Ishikawa (cell line): ENCODE measurements at regions not wholly inside any gene's neighbourhood (a gene's known extent, or its start where the extent isn't known, plus 50 kb on each side); places are given as distances from the start of the nearest gene placed in this dataset.

Source experiments
- CEBPB ChIP-seq: IDR thresholded peaks from 2 replicates; pipeline ENCODE4 v1.6.1; 2012
- CREB1 ChIP-seq: IDR thresholded peaks from 2 replicates; pipeline ENCODE4 v1.6.1; 2012; ENCODE audit warnings: low read depth
- EGR1 ChIP-seq: IDR thresholded peaks from 2 replicates; pipeline ENCODE4 v1.6.1; 2012
- EP300 ChIP-seq: IDR thresholded peaks from 2 replicates; pipeline ENCODE4 v1.6.1; 2012; ENCODE audit warnings: borderline replicate concordance
- FOXM1 ChIP-seq: IDR thresholded peaks from 2 replicates; pipeline ENCODE4 v1.6.1; 2012; ENCODE audit warnings: low read depth, borderline replicate concordance
- MAX ChIP-seq: IDR thresholded peaks from 2 replicates; pipeline ENCODE4 v1.6.1; 2012
- NFIC ChIP-seq: IDR thresholded peaks from 2 replicates; pipeline ENCODE4 v1.6.1; 2012
- RAD21 ChIP-seq: IDR thresholded peaks from 2 replicates; pipeline ENCODE4 v1.6.1; 2012; ENCODE audit warnings: low read depth
- REST ChIP-seq: IDR thresholded peaks from 2 replicates; pipeline ENCODE4 v1.6.1; 2012; ENCODE audit warnings: low read depth, mild to moderate bottlenecking
- TAF1 ChIP-seq: IDR thresholded peaks from 2 replicates; pipeline ENCODE4 v1.6.1; 2012; ENCODE audit warnings: low read depth, mild to moderate bottlenecking
- TCF12 ChIP-seq: IDR thresholded peaks from 2 replicates; pipeline ENCODE4 v1.6.1; 2012; ENCODE audit warnings: low read depth
- TEAD4 ChIP-seq: IDR thresholded peaks from 2 replicates; pipeline ENCODE4 v1.6.1; 2012
- USF1 ChIP-seq: IDR thresholded peaks from 2 replicates; pipeline ENCODE4 v1.6.1; 2012
- YY1 ChIP-seq: IDR thresholded peaks from 2 replicates; pipeline ENCODE4 v1.6.1; 2012; ENCODE audit warnings: low read depth
- ZBTB7A ChIP-seq: IDR thresholded peaks from 2 replicates; pipeline ENCODE4 v1.6.1; 2012; ENCODE audit warnings: low read depth

- TF ChIP-seq TCF12, result no peak
- no peak for TF ChIP-seq USF1
- no peak for TF ChIP-seq CREB1
- TF ChIP-seq NFIC, result no peak
- no peak for TF ChIP-seq TAF1
- no peak for TF ChIP-seq FOXM1
- no peak for TF ChIP-seq EP300
- no peak for TF ChIP-seq ZBTB7A
- TF ChIP-seq EGR1, result no peak
- no peak for TF ChIP-seq MAX
- TF ChIP-seq REST, result no peak
- no peak for TF ChIP-seq TEAD4
- no peak for TF ChIP-seq YY1
- no peak for TF ChIP-seq RAD21
- TF ChIP-seq CEBPB, result no peak
These were observed 488.1 kb upstream of the ARX start for GRCh38 chrX:25503826-25504225.

- no peak for TF ChIP-seq CREB1
- TF ChIP-seq USF1, result no peak
- no peak for TF ChIP-seq EP300
- no peak for TF ChIP-seq YY1
- no peak for TF ChIP-seq NFIC
- no peak for TF ChIP-seq TAF1
- TF ChIP-seq CEBPB, result no peak
- TF ChIP-seq REST, result no peak
- TF ChIP-seq EGR1, result no peak
These were observed 492.0 kb upstream of the ARX start for GRCh38 chrX:25507801-25508200.

GRCh38 chrX:25519258-25519657 is 503.5 kb upstream of the ARX start:
- TF ChIP-seq CREB1 (no peak), TCF12 (no peak)

- TF ChIP-seq CEBPB (0 out of 2 replicates have a peak, but pooled peaks have one; percentile 6), EP300 (no peak), YY1 (no peak), RAD21 (peak; percentile 51)
These were observed 508.1 kb upstream of the ARX start for GRCh38 chrX:25523574-25524540.

- no peak for TF ChIP-seq CREB1
- no peak for TF ChIP-seq RAD21
- no peak for TF ChIP-seq TAF1
- no peak for TF ChIP-seq USF1
- TF ChIP-seq YY1, result no peak
- TF ChIP-seq REST, result no peak
- no peak for TF ChIP-seq TCF12
- no peak for TF ChIP-seq NFIC
These were observed 511.4 kb upstream of the ARX start for GRCh38 chrX:25527156-25527555.
